ENCODE measurements at regions not wholly inside any gene's neighbourhood (a gene's known extent, or its start where the extent isn't known, plus 50 kb on each side); places are given as distances from the start of the nearest gene placed in this dataset.

GRCh38 chr10:10765017-10765416, 252.7 kb upstream of the CELF2 start:
- Mint-ChIP-seq H3K4me3 (no peak overlapping the region), H3K36me3 (ENCODE audit: insufficient read depth) (no peaks in the 10 kb centered on the region), H3K27me3 (peaks cover 31% of the 10 kb centered on the region), H3K4me1 (no peaks in the 10 kb centered on the region), H3K27ac (ENCODE audit: low read depth) (no peak overlapping the region), H3K9me3 (no peaks in the 10 kb centered on the region)
- ATAC-seq (replicated peaks; ENCODE audit: extremely low read depth, poor library complexity, severe bottlenecking) (no peak), DNase-seq (ENCODE audit: low spot score in 2 of 2) (no peak)

DNA sequence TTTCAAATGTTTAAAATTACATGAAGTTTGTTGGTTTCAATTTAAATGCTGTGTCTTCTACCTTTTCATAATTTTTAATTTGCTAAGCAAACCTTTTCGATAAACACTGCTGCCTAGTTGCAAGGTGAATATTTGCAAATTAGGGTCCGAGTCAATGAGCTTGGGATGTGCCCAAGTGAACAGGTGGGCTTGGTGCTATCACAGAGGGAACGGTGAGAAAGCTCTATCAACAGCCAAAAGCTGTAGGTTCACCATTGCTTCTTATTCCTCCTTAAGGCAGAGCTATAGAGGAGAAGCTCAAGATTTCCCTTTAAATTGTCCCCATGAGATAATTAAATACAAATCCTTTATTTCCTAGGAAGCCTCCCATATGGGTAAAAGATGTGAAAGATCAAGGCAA, 245.3 kb upstream of the CELF2 start:
- DNase-seq (ENCODE audit: low spot score in 2 of 2) (no peak), ATAC-seq (replicated peaks; ENCODE audit: extremely low read depth, poor library complexity, severe bottlenecking) (no peak)
- H3K27me3 Mint-ChIP-seq, result peaks cover 26% of the 10 kb centered on the region
- peaks cover 5% of the 10 kb centered on the region for H3K9me3 Mint-ChIP-seq
- no peaks in the 10 kb centered on the region for H3K36me3 Mint-ChIP-seq (ENCODE audit: insufficient read depth)
- H3K4me1 Mint-ChIP-seq, result no peaks in the 10 kb centered on the region
- no peak overlapping the region for H3K27ac Mint-ChIP-seq (ENCODE audit: low read depth)
- no peak overlapping the region for H3K4me3 Mint-ChIP-seq

DNA sequence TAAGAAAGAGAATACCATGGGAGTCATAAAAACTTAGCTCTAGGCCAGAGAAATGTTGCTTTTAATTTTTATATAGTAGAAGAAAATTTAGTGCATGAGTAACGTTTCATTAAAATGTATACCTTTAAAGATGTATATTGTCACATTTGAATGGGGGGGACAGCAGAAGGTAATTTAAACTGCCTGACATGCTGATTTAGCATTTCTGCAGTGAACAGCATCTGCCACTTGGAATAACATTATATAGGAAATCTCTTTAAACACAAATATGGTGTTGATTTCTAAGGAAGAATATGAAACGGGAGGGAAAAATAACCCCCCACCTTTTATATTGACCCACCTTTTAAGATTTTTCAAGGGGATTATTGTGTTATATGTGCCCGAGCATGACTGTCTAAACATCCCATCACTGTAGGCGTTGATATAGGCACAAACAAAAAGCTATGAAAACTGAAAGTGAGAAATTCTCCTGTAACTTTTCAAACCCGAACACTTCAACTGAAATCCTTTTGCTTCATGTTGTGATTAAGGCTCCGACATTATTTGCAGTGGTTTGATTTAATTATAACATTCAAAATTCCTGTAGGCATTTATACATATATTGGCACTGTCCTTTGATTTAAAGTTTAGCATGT, 244.7 kb upstream of the CELF2 start:
- Mint-ChIP-seq H3K27me3 (peaks cover 32% of the 10 kb centered on the region), H3K9me3 (peaks cover 5% of the 10 kb centered on the region), H3K4me3 (no peak overlapping the region), H3K27ac (ENCODE audit: low read depth) (no peak overlapping the region), H3K4me1 (no peaks in the 10 kb centered on the region), H3K36me3 (ENCODE audit: insufficient read depth) (no peaks in the 10 kb centered on the region)
- DNase-seq (ENCODE audit: low spot score in 2 of 2) (no peak), ATAC-seq (replicated peaks; ENCODE audit: extremely low read depth, poor library complexity, severe bottlenecking) (no peak)

- no peaks in the 10 kb centered on the region for H3K4me1 Mint-ChIP-seq
- no peak overlapping the region for H3K27ac Mint-ChIP-seq (ENCODE audit: low read depth)
- H3K36me3 Mint-ChIP-seq (ENCODE audit: insufficient read depth), result no peaks in the 10 kb centered on the region
- H3K4me3 Mint-ChIP-seq, result no peak overlapping the region
- peaks cover 5% of the 10 kb centered on the region for H3K9me3 Mint-ChIP-seq
- ATAC-seq (replicated peaks; ENCODE audit: extremely low read depth, poor library complexity, severe bottlenecking), result no peak
- no peak for DNase-seq (ENCODE audit: low spot score in 2 of 2)
- peaks cover 35% of the 10 kb centered on the region for H3K27me3 Mint-ChIP-seq
Measured at GRCh38 chr10:10774416-10774815, 243.3 kb upstream of the CELF2 start.

GRCh38 chr10:10776363-10776762, 241.3 kb upstream of the CELF2 start:
- Mint-ChIP-seq H3K4me1 (no peaks in the 10 kb centered on the region), H3K36me3 (ENCODE audit: insufficient read depth) (no peaks in the 10 kb centered on the region), H3K27ac (ENCODE audit: low read depth) (no peak overlapping the region), H3K9me3 (peaks cover 5% of the 10 kb centered on the region), H3K4me3 (no peak overlapping the region), H3K27me3 (peaks cover 35% of the 10 kb centered on the region)
- DNase-seq (ENCODE audit: low spot score in 2 of 2) (no peak), ATAC-seq (replicated peaks; ENCODE audit: extremely low read depth, poor library complexity, severe bottlenecking) (no peak)

- H3K9me3 Mint-ChIP-seq, result peaks cover 5% of the 10 kb centered on the region
- DNase-seq (ENCODE audit: low spot score in 2 of 2), result no peak
- no peaks in the 10 kb centered on the region for H3K36me3 Mint-ChIP-seq (ENCODE audit: insufficient read depth)
- no peak for ATAC-seq (replicated peaks; ENCODE audit: extremely low read depth, poor library complexity, severe bottlenecking)
- peaks cover 31% of the 10 kb centered on the region for H3K27me3 Mint-ChIP-seq
- no peak overlapping the region for H3K4me3 Mint-ChIP-seq
- no peak overlapping the region for H3K27ac Mint-ChIP-seq (ENCODE audit: low read depth)
- no peaks in the 10 kb centered on the region for H3K4me1 Mint-ChIP-seq
Measured at GRCh38 chr10:10777279-10777678, 240.4 kb upstream of the CELF2 start.

DNA sequence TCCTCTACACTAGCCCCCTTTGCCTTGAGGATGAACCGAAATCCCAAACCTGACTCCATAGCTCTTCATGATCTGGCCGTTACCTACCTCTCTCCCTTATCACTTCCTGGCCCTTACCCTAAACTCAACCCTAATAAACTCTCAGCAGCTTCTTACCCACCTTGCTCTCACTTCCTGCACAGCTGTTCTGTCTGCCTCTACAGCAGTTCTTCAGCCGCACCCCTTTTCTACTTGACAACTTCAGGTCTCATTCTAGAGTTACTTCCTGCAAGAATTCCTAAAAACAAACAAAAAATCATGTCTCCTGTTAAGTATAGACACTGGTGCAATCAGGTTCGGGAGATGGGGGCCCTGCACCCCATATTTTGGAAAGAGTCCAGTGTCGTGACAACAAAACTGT, 239.9 kb upstream of the CELF2 start:
- Mint-ChIP-seq H3K9me3 (peaks cover 5% of the 10 kb centered on the region), H3K36me3 (ENCODE audit: insufficient read depth) (no peaks in the 10 kb centered on the region), H3K27ac (ENCODE audit: low read depth) (no peak overlapping the region), H3K4me1 (no peaks in the 10 kb centered on the region), H3K4me3 (no peak overlapping the region), H3K27me3 (peaks cover 35% of the 10 kb centered on the region)
- DNase-seq (ENCODE audit: low spot score in 2 of 2) (no peak), ATAC-seq (replicated peaks; ENCODE audit: extremely low read depth, poor library complexity, severe bottlenecking) (no peak)

DNA sequence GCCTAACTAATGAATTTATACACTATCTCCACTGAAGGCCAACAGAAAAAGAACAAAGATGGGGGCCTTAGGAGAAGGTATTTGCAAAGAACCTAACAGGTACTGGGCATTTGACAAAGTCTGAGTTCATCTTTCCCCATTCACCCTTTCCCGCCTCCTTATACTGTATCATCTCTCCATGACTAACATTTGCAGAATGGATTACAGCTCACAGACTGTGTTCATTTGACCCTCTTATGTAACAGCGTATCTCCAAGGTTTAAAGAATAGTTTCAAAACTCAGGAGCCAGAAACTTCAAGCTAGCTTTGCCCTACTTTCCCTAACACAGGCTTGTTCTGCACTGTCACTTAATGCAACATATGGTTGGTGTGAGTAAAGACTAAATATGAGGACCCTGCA, 238.7 kb upstream of the CELF2 start:
- Mint-ChIP-seq H3K4me1 (no peaks in the 10 kb centered on the region), H3K36me3 (ENCODE audit: insufficient read depth) (no peaks in the 10 kb centered on the region), H3K27ac (ENCODE audit: low read depth) (no peak overlapping the region), H3K4me3 (no peak overlapping the region), H3K27me3 (peaks cover 37% of the 10 kb centered on the region), H3K9me3 (peaks cover 5% of the 10 kb centered on the region)
- DNase-seq (ENCODE audit: low spot score in 2 of 2) (no peak), ATAC-seq (replicated peaks; ENCODE audit: extremely low read depth, poor library complexity, severe bottlenecking) (no peak)

- ATAC-seq (replicated peaks; ENCODE audit: extremely low read depth, poor library complexity, severe bottlenecking) (no peak), DNase-seq (ENCODE audit: low spot score in 2 of 2) (no peak)
- no peak overlapping the region for H3K4me3 Mint-ChIP-seq
- H3K27ac Mint-ChIP-seq (ENCODE audit: low read depth), result no peak overlapping the region
- H3K9me3 Mint-ChIP-seq, result peaks cover 5% of the 10 kb centered on the region
- no peaks in the 10 kb centered on the region for H3K36me3 Mint-ChIP-seq (ENCODE audit: insufficient read depth)
- H3K4me1 Mint-ChIP-seq, result no peaks in the 10 kb centered on the region
- H3K27me3 Mint-ChIP-seq, result peaks cover 41% of the 10 kb centered on the region
Measured at GRCh38 chr10:10779511-10779910, 238.2 kb upstream of the CELF2 start.

GRCh38 chr10:10780746-10781145, 236.9 kb upstream of the CELF2 start:
- H3K27ac Mint-ChIP-seq (ENCODE audit: low read depth), result no peak overlapping the region
- no peak for ATAC-seq (replicated peaks; ENCODE audit: extremely low read depth, poor library complexity, severe bottlenecking)
- peaks cover 53% of the 10 kb centered on the region for H3K27me3 Mint-ChIP-seq
- H3K9me3 Mint-ChIP-seq, result peaks cover 5% of the 10 kb centered on the region
- H3K4me3 Mint-ChIP-seq, result no peak overlapping the region
- DNase-seq (ENCODE audit: low spot score in 2 of 2), result no peak
- no peaks in the 10 kb centered on the region for H3K4me1 Mint-ChIP-seq
- H3K36me3 Mint-ChIP-seq (ENCODE audit: insufficient read depth), result no peaks in the 10 kb centered on the region

- ATAC-seq (replicated peaks; ENCODE audit: extremely low read depth, poor library complexity, severe bottlenecking) (no peak), DNase-seq (ENCODE audit: low spot score in 2 of 2) (no peak)
- peaks cover 45% of the 10 kb centered on the region for H3K27me3 Mint-ChIP-seq
- no peak overlapping the region for H3K4me3 Mint-ChIP-seq
- H3K36me3 Mint-ChIP-seq (ENCODE audit: insufficient read depth), result no peaks in the 10 kb centered on the region
- no peak overlapping the region for H3K27ac Mint-ChIP-seq (ENCODE audit: low read depth)
- H3K9me3 Mint-ChIP-seq, result no peaks in the 10 kb centered on the region
- H3K4me1 Mint-ChIP-seq, result no peaks in the 10 kb centered on the region
Measured at GRCh38 chr10:10782603-10783002, 235.1 kb upstream of the CELF2 start.

- Mint-ChIP-seq H3K4me1 (no peaks in the 10 kb centered on the region), H3K9me3 (no peaks in the 10 kb centered on the region), H3K4me3 (no peak overlapping the region), H3K27me3 (peaks cover 42% of the 10 kb centered on the region), H3K27ac (ENCODE audit: low read depth) (no peak overlapping the region), H3K36me3 (ENCODE audit: insufficient read depth) (no peaks in the 10 kb centered on the region)
- ATAC-seq (replicated peaks; ENCODE audit: extremely low read depth, poor library complexity, severe bottlenecking) (no peak), DNase-seq (ENCODE audit: low spot score in 2 of 2) (no peak)
Measured at GRCh38 chr10:10785627-10786026, 232.0 kb upstream of the CELF2 start.

DNA sequence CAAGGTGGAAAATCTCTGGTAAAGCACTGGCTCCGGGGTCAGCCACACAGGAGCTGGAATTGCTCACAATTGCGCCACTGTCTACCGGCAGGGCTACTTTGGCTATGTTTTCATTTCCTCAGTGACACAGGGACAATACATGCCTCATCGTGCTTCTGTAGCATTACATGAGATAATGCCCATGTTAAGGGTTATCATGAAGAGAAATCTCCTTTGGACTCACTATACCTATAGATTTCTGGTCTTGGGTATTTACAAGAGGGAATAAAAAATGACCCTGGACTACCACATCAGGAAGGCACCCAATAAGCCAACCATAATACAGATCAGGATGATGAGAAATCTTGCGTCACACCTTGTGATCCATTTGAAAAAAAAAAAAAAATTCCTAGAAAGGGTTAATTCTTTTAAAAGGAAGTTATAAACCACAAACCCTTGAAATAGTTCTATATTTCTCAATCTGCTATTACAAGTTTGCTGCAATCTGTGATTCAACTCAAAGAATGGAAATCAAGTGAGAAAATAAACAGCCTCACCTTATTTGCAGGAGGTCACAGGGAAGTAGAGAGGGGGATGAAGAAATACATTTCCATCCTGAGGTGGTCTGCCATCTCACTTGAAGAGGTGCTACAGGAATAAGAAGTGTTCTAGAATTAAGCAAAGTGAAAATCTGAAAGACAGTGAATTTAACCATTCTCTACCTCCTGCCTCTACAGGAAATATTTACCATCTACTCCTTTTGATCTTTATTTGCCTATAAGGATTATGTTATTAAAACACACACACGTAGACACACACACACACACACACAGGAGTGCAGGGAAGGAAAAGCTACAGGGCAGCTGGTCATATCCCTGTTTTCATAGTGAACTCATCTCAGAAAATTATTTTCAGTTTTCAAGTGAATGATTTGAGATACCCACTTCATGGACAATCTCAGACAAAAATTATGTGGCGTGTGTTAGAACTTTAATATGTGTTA, 231.3 kb upstream of the CELF2 start:
- H3K27ac Mint-ChIP-seq (ENCODE audit: low read depth), result no peak overlapping the region

More for the DNA sequence above, 231.3 kb upstream of the CELF2 start:
- Mint-ChIP-seq H3K27me3 (peaks cover 44% of the 10 kb centered on the region), H3K4me3 (no peak overlapping the region), H3K9me3 (no peaks in the 10 kb centered on the region), H3K4me1 (no peaks in the 10 kb centered on the region), H3K36me3 (ENCODE audit: insufficient read depth) (no peaks in the 10 kb centered on the region)
- DNase-seq (ENCODE audit: low spot score in 2 of 2), result no peak
- no peak for ATAC-seq (replicated peaks; ENCODE audit: extremely low read depth, poor library complexity, severe bottlenecking)
